ENCODE measurements at regions not wholly inside any gene's neighbourhood (a gene's known extent, or its start where the extent isn't known, plus 50 kb on each side); places are given as distances from the start of the nearest gene placed in this dataset.

DNA sequence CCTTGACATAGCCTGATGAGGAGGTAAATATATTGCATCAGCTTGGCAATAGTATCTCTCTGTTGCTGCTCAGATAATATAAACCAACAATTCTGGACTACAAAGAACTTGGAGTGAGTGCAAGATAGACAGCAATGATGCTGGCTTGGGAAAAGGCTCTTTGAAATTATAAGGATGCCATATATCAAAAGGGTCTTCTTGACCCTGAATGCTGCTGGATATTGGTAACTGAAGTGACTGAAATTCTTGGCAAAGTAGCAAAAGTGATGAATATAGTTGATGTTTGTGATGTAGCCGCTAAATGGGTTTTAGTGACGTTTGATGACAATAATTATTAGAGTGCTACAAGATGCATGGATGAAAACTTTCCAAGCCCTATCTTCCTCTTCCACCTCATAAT is 1391.6 kb downstream of the ADGRL3 start:
- TF ChIP-seq RCOR1 (IDR thresholded peaks at IDR 0.05; ENCODE audit: insufficient replicate concordance, low read length) (no peak), RAD21 (IDR thresholded peaks at IDR 0.05; ENCODE audit: low read length) (no peak), POLR2A (IDR thresholded peaks at IDR 0.05; ENCODE audit: low read depth, low read length) (no peak)
- TF ChIP-seq, protein P1, sequence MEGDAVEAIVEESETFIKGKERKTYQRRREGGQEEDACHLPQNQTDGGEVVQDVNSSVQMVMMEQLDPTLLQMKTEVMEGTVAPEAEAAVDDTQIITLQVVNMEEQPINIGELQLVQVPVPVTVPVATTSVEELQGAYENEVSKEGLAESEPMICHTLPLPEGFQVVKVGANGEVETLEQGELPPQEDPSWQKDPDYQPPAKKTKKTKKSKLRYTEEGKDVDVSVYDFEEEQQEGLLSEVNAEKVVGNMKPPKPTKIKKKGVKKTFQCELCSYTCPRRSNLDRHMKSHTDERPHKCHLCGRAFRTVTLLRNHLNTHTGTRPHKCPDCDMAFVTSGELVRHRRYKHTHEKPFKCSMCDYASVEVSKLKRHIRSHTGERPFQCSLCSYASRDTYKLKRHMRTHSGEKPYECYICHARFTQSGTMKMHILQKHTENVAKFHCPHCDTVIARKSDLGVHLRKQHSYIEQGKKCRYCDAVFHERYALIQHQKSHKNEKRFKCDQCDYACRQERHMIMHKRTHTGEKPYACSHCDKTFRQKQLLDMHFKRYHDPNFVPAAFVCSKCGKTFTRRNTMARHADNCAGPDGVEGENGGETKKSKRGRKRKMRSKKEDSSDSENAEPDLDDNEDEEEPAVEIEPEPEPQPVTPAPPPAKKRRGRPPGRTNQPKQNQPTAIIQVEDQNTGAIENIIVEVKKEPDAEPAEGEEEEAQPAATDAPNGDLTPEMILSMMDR (conservative IDR thresholded peaks at IDR 0.05; ENCODE audit: low read depth, low read length), result no peak

Measured in IMR-90 (cell line).